Jurkat, Clone E6-1 (cell line): ENCODE measurements at regions not wholly inside any gene's neighbourhood (a gene's known extent, or its start where the extent isn't known, plus 50 kb on each side); places are given as distances from the start of the nearest gene placed in this dataset.

Experiments
- DNase-seq: peaks from one replicate; pipeline ENCODE4 v3.0.0-alpha.2; 2011; ENCODE audit warnings: low read depth, low spot score
- H3K4me3 ChIP-seq: 2 replicates; pipeline ENCODE4 v1.5.1; 2011; ENCODE audit warnings: mild to moderate bottlenecking, low read length, control low read depth, moderate library complexity

- DNase-seq: no peak
- no peak overlapping the region for H3K4me3 ChIP-seq
Observed at GRCh38 chr12:66047411-66048021, 83.0 kb downstream of the LLPH start.

DNA sequence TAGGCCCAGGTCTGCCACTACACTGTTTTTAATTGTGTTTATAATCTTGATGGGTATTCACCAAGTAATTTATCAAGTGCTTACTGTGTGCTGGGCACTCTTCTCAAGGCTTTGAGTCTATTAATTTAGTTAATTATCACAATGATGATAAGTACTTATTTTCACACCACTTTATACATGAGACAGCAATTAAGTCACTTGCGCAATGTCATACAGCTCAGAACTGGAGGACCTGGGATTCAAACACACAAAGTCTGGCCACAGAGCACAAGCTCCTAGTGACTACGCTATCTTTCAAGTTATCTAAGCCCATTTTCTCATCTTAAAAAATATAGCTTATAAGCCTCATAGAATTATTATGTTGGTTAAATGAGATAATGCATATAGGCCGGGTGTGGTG lies 85.0 kb downstream of the LLPH start:
- no peak for DNase-seq
- no peak overlapping the region for H3K4me3 ChIP-seq

GRCh38 chr12:66044731-66045130 lies 85.8 kb downstream of the LLPH start:
- DNase-seq: no peak
- H3K4me3 ChIP-seq: no peak overlapping the region

GRCh38 chr12:66043035-66043434 lies 87.5 kb downstream of the LLPH start:
- H3K4me3 ChIP-seq: no peak overlapping the region
- DNase-seq: no peak

GRCh38 chr12:66041651-66042363 lies 88.7 kb downstream of the LLPH start:
- no peak overlapping the region for H3K4me3 ChIP-seq
- no peak for DNase-seq

- H3K4me3 ChIP-seq: no peak overlapping the region
- DNase-seq: no peak
Observed at GRCh38 chr12:66036317-66036716, 94.2 kb downstream of the LLPH start.

DNA sequence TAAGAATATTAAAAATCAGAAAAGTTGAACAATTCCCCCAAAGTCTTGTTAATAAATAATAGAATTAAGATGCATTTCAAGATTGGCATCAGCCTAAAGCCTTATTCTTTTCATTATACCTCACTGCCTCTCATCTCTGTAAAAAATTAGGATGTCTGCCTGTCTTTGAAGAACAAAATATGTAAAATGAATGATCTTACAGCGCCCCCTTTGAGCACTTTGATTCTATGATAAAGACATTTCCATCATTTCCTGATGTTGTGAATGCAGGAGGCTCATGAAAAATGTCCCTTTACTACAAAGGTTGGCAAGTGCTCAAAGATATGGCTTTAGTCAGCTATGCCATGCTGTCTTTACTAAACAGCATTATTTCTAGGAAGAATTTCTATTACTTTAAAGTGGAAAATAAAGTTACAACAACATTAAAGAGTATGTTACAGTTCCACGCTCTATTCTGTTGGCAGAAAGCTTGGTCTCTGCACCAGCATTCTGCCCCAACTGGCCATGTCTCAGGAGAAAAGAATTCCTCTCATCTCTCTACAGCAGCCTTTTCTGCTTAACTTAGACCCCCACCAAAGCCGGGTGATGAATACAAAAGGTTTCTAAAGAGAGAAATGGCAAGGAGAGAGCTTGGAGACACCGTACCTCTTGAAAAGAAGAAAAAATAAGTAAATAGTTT lies 95.1 kb downstream of the LLPH start:
- peak; percentile 15 for DNase-seq
- H3K4me3 ChIP-seq: no peak overlapping the region

GRCh38 chr12:66033151-66033550 lies 97.4 kb downstream of the LLPH start:
- no peak for DNase-seq

GRCh38 chr12:66032739-66033138 lies 97.8 kb downstream of the LLPH start:
- DNase-seq: no peak
- no peak overlapping the region for H3K4me3 ChIP-seq

More at GRCh38 chr12:66033151-66033550, 97.4 kb downstream of the LLPH start:
- no peak overlapping the region for H3K4me3 ChIP-seq

DNA sequence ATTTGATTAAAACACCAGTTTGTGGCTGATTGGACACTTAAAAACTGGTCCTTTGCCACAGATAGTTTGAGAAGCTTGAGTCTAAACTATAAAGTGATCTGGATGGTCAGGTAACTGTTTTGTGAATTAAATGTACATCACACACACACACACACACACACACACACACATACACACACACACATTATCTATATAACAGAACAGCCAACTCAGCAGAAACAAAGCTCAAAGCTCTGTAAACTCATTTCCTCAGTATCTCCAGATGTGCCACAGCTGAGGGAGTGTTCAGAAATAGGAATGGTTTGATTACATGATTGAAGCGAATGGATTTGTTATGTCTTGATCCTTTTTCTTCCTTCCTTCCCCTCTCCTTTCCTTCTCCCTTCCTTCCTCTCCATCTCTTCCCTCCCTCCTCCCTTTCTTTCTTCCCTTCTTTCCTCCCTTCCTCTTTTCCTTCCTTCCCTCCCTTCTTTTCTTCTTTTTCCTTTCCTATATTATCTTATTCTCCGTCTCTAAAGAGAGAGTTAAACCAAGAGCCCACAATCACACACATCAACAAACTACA lies 100.3 kb downstream of the LLPH start:
- no peak for DNase-seq
- no peak overlapping the region for H3K4me3 ChIP-seq

DNA sequence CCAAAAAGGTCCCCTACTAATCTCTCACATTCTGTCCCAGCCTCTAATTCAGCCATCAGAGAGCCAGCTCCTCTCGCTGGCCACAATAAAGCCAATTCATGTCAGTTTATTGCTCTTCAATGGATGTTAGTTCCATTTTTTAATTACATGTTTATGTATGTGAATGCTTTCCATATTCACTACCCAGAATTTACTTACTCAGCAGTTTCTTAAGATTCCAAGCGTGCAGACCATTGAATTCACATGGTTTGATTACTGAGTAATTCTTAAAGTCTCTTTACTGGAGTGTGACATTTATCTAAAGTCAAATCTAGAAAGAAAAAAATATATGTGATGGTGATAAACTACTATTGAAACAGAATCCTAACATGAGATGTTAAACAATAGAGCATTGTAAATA lies 102.2 kb downstream of the LLPH start:
- DNase-seq: no peak
- no peak overlapping the region for H3K4me3 ChIP-seq

- no peak for DNase-seq
Observed at GRCh38 chr12:66025477-66025876, 105.1 kb downstream of the LLPH start.

GRCh38 chr12:66024949-66025348 lies 105.6 kb downstream of the LLPH start:
- DNase-seq: no peak
- H3K4me3 ChIP-seq: no peak overlapping the region

More at GRCh38 chr12:66025477-66025876, 105.1 kb downstream of the LLPH start:
- H3K4me3 ChIP-seq: no peak overlapping the region

GRCh38 chr12:66020481-66020880 lies 110.1 kb downstream of the LLPH start:
- H3K4me3 ChIP-seq: no peak overlapping the region
- no peak for DNase-seq

- DNase-seq: no peak
- H3K4me3 ChIP-seq: no peak overlapping the region
Observed at GRCh38 chr12:66017736-66018135, 112.8 kb downstream of the LLPH start.
